RCC 7860 (cell line): ENCODE measurements at regions not wholly inside any gene's neighbourhood (a gene's known extent, or its start where the extent isn't known, plus 50 kb on each side); places are given as distances from the start of the nearest gene placed in this dataset.
"Not testable (repeated sequence)": the region's sequence is repeated elsewhere in the genome, so short reads cannot be mapped to it uniquely, and the experiment has no call there.

ENCODE experiments used
- DNase-seq: peaks from one replicate; pipeline ENCODE4 v3.0.0-alpha.2; 2015; ENCODE audit warnings: low spot score
- FAIRE-seq: peaks from 2 replicates; lab custom pipeline; 2012; peaks lifted over from hg19 to GRCh38; lab: Jason Lieb, UNC

GRCh38 chr2:101645886-101646285 lies 51.6 kb upstream of the MAP4K4 start:
- DNase-seq, FAIRE-seq: not testable (repeated sequence)

GRCh38 chr2:101644842-101645383 lies 52.6 kb upstream of the MAP4K4 start:
- FAIRE-seq: no peak
- no peak for DNase-seq

GRCh38 chr2:101643004-101643524 lies 54.4 kb upstream of the MAP4K4 start:
- DNase-seq (no peak), FAIRE-seq (no peak)

- FAIRE-seq: no peak
- no peak for DNase-seq
Measured at GRCh38 chr2:101638817-101639605, 58.5 kb upstream of the MAP4K4 start.

- DNase-seq (no peak), FAIRE-seq (no peak)
Measured at GRCh38 chr2:101638181-101638711, 59.3 kb upstream of the MAP4K4 start.

GRCh38 chr2:101630224-101630949 lies 67.1 kb upstream of the MAP4K4 start:
- DNase-seq (peak; percentile 55), FAIRE-seq (no peak)

GRCh38 chr2:101628030-101628392 lies 69.5 kb upstream of the MAP4K4 start:
- FAIRE-seq (no peak), DNase-seq (no peak)

GRCh38 chr2:101627285-101628029 lies 70.0 kb upstream of the MAP4K4 start:
- DNase-seq (no peak), FAIRE-seq (no peak)

GRCh38 chr2:101625814-101626213 lies 71.7 kb upstream of the MAP4K4 start:
- DNase-seq, FAIRE-seq: not testable (repeated sequence)

- no peak for FAIRE-seq
- DNase-seq: no peak
Measured at GRCh38 chr2:101625387-101625786, 72.1 kb upstream of the MAP4K4 start.

GRCh38 chr2:101624706-101625332 lies 72.7 kb upstream of the MAP4K4 start:
- DNase-seq: no peak
- no peak for FAIRE-seq

- DNase-seq (no peak), FAIRE-seq (no peak)
Measured at GRCh38 chr2:101623031-101623521, 74.4 kb upstream of the MAP4K4 start.

GRCh38 chr2:101622210-101623030 lies 75.1 kb upstream of the MAP4K4 start:
- FAIRE-seq (no peak), DNase-seq (no peak)

GRCh38 chr2:101619191-101619591 lies 78.3 kb upstream of the MAP4K4 start:
- no peak for DNase-seq
- FAIRE-seq: no peak

- FAIRE-seq: no peak
- DNase-seq: no peak
Measured at GRCh38 chr2:101617796-101618195, 79.7 kb upstream of the MAP4K4 start.

GRCh38 chr2:101617188-101617587 lies 80.3 kb upstream of the MAP4K4 start:
- DNase-seq (peak; percentile 60), FAIRE-seq (no peak)

GRCh38 chr2:101614127-101614759 lies 83.3 kb upstream of the MAP4K4 start:
- DNase-seq (peak; percentile 30), FAIRE-seq (no peak)

- DNase-seq (no peak), FAIRE-seq (no peak)
Measured at GRCh38 chr2:101613056-101613704, 84.3 kb upstream of the MAP4K4 start.
